ENCODE measurements at regions not wholly inside any gene's neighbourhood (a gene's known extent, or its start where the extent isn't known, plus 50 kb on each side); places are given as distances from the start of the nearest gene placed in this dataset.
"Not testable (repeated sequence)": the region's sequence is repeated elsewhere in the genome, so short reads cannot be mapped to it uniquely, and the experiment has no call there.

DNA sequence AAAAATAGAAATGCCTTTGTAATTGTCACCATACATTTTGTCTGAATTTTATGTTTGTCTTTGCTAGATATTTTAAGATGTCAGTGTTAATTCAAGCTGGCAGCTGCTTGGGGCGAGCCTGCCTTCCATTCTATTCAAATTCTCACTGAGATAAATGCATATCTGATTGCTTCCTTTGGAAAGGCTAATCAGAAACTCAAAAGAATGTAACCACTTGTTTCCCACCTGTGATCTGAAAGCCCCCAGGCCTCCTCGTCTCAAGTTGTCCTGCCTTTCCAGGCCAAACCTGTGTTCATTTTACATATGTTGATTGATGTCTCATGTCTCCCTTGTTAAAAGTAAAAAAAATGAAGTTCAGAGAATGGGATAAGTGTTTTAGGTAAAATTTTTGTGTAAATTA is 318.7 kb upstream of the TECRL start:
- no peak for DNase-seq (ENCODE audit: low read depth)

DNA sequence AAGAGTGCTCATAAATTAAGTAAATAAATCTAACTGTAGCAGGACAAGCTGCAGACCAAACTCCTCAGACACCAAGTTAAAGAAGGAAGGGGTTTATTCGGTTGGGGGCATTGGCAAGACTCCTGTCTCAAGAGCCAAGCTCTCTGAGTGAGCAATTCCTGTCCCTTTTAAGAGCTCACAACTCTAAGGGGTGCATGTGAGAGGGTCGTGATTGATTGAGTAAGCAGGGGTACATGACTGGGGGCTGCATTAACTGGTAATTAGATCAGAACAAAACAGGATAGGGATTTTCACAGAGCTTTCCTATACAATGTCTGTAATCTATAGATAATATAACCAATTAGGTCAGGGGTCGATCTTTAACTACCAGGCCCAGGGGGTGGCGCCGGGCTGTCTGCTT is 318.1 kb upstream of the TECRL start:
- not testable (repeated sequence) for DNase-seq (ENCODE audit: low read depth)

DNA sequence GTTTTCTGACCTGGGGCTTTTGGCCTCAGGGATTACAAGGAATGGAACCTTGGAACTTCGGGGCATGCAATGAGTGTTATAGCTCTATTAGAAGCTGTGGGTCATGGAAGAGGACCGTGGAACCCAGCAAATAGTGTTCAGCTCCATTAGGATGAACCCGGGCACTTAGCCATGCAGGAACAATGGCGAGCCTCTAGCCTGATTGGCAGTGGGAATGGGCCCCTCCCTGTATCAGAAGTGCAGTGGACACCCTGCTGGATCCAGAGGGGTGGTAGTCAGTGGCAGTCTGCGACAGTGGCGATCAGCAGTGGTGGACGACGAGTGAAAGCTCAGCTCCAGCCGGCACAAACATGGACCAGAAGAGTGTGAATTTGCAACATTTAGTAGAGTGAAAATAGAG is 315.4 kb upstream of the TECRL start:
- no peak for DNase-seq (ENCODE audit: low read depth)

DNA sequence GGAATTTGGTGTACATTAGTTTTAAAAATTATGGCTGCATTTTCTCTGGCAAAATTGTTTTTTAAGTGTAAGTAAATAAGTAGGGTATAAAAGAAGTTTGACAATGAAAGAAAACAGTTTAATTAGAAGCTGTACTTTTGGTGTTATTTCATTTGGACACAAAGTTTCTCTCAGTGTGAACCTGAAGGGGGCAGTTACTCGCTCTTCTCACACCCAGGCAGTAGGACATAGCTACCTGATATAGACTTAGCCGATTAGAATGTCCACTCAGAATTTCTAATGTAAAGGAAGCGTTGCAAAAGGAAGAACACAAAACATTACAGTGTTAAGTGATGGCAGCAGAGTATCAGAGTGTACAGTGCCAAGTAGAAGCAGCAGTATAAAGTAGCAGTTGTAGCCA is 311.9 kb upstream of the TECRL start:
- DNase-seq (ENCODE audit: low read depth) = no peak

DNA sequence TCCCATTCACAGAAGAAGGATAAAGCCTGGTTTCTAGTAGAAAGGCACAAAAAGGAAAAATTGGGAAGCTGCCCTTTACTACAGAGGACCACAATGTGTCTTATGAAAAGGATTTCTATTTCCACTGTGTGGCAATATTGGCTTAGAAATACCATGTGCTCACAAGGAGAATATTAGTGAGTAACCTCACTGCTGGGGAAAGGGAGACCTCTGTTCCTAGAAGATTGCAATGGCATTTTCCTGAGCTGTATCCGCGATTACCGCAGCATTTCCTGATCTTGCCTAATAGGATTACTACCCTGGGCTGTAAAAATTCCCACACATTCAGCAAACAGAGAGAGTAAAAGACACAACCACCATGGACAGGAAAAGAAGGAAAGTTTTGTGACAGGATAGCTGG is 308.8 kb upstream of the TECRL start:
- no peak for DNase-seq (ENCODE audit: low read depth)

DNA sequence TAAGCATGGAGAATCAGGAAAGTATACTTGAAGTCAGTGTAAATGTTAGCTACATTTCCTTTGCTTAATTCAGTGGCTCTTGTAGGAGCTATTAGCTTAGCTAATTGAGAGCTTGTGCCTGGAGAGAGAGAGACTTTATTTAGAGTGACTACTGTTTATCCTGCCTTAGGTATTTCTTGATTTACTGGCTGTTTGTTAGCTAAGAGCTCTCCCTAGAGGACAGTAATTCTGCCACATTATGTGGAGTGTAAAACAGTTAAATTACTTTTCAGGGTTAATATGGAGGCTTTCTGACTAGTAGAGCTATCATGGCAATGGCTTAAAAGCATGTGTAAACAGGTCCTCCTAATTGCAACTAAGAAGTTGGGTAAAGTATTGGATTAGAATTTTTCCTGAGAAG is 306.5 kb upstream of the TECRL start:
- DNase-seq (ENCODE audit: low read depth) = no peak

DNA sequence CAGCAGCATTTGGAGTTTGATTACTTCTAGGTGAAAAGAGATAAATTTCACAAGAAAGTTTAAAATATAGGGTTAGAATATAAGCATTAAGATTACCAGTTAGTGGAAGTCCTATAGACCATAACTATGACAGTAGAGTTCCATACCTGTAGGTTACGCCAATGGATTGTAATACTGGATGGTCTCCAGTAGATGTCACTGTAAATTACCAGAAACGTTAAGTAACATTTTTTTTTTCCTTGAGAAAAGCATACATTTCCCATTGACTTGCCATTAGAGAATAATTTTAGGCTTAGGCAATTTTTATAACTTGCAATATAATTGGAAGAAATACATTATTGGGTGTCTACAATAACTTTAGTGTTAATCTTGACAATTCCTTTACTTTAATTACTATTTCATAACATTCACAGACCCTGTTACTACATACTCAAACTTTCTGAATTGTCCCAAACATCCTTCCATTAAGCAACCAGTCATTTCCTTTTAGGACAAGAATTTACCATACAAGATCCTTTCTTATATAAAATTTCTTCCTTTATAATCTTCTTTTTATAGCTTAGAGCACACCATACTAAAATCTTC is 304.1 kb upstream of the TECRL start:
- no peak for DNase-seq (ENCODE audit: low read depth)

DNA sequence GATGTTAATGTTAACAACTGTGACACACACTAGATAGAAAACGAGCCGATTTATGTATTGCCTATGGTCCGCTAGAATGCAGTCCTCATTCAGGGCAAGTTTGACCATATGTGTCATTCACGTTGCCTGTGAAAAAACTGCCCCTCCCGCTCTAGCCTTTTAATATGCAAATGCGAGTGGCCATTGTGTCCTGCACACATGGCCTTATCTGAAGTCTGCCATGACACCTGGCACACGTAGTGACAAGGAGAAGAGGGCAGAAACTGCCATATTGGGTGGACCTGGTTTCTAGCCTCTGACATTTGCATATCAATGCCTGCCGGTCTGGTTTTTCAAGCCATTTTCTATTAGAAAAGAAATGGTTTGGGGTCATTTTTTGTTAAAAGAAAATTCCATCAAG is 303.3 kb upstream of the TECRL start:
- no peak for DNase-seq (ENCODE audit: low read depth)

DNA sequence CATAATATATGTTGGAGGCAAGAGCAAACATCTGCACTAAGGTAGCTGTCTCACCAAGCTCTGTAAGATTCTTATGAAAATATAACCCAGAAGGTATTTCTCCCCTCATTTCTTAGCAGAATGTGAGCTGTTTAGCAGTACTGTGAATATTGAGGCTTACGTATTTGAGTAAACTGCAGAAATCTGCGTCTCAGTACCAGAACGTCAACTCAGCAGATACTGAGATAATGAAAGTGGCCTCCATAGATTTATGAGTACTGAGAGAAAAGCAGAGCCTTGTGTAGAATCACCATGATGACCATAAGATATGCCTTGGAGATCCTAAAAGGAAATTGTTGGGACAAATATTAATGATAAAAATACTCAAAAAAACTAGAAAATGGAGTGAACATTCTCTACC is 296.7 kb upstream of the TECRL start:
- no peak for DNase-seq (ENCODE audit: low read depth)

DNA sequence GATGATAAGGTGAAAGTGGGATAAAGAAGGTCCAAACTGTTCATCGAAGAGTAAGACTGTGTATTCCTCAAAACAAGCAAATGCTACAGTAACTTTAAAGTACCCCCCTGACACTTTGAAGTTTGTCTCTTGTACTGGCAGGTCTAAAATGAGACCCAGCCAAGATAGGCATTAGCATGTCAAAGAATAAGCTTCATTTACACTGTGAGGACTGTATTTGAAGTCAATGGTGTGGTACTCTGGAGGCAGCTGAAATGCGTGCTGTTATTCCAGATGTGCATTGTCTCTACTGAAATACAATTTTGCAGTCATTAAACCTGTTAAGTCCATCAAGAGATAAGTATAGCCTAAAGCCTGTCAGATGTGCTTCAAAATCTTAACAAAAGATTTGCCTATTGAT is 288.9 kb upstream of the TECRL start:
- DNase-seq (ENCODE audit: low read depth) = no peak

DNA sequence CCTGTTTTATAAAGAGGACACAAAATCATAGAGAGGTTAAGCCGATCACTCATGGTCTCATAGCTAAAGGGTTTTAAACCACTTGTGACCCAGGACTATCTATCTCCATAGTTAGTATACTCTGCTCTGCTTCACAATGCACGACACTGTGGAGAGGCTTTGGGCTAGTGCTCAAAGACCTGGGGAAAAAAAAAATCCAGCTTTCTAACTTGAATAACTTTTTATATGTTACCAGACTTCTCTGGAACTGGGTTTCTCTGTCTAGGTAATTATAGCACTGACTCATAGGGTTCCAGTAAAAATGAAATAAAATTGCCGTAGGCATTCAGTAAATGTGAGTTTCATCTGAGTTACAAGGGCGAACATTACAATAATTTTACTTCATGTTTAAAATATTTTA is 273.7 kb upstream of the TECRL start:
- DNase-seq (ENCODE audit: low read depth) = no peak

DNA sequence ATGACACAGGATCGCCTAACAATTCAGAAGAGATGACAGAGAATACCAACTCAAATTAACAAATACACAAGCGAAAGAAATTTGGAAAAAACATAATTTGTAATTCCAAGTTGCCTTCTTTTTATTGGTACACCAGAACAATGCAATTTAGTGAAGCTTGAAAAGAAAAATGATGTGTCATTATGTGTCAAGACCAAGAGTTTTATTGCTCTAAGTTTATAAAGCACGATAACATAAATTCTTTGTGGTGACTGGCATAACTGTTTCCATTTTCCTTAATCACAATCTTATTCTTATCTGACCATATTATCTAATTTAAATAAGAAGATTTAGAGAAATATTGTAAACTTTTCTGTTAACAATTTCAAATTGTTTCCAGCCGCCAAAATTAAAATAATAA is 273.2 kb upstream of the TECRL start:
- DNase-seq (ENCODE audit: low read depth) = no peak

DNA sequence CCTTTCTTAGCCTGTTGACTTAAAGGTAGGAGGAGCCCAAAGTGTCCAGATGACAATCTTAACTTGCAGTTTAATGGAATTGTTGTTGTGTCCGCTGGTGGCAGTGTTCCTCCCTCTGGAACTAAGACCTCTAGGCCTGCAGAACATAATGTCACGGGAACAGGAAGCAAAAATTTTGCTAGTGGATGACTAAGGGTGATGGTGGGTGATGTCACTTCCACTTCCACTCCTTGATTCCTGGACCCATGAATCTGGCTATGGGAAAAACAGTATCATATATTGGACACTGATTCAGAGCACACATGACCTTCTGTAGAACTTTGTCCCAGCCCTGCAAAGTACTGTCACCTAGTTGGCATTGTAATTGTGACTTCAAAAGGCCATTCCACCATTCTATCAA is 263.9 kb upstream of the TECRL start:
- DNase-seq (ENCODE audit: low read depth) = not testable (repeated sequence)

DNA sequence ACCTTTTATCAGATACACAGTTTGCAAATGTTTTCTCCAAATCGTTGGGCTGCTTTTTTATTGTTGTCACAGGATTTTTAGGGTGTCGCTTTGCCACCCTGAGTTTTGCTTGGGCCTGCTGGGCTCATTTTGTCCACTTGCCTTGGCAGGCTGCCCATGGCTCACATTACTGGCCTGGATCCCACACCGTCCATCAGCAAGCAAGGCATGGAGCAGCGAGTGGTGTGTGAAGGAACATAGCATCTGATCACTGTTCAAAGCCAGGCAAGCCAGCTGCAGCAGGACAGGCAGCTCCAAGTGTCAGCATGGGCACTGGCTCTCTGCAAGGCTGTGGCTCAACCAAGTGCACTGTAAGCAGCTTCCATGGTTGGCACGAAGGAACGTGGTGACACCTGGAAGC is 261.4 kb upstream of the TECRL start:
- DNase-seq (ENCODE audit: low read depth) = no peak

DNA sequence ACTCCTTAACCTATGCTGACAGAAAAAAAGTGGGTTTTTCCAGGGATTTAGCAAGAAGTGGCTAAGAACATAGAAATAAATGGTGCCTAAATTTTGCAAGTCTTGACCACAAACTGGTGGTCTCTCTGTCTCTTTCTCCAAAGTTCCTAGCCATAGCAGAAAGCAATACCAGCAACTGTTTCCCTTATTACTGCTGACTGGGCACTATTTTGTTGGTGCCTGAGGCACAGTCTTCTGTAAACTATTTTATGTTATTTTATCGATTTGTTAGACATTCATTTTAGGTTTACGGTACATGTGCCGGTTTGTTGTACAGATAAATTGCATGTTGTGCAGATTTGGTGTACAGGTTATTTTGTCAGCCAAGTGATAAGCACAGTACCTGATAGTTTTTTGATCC is 234.6 kb upstream of the TECRL start:
- DNase-seq (ENCODE audit: low read depth) = no peak

DNA sequence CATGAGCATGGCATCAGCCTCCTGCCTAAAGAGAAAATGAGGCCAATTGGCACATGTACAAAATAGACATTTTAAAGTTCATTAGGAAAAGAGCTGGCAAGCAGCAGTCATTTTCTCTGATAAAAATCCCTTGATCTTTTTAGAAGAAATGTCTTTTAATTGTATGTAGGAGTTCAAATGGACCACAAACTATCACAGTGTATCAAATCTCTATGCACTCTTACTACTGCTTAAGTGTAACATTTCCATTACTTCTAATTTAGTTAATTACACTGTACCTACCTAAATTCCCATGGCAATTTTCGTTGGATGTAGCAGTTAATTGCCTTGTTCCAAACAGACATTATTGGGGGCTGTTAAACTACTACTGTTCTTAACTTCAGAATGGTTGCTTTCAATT is 233.7 kb upstream of the TECRL start:
- DNase-seq (ENCODE audit: low read depth) = no peak

DNA sequence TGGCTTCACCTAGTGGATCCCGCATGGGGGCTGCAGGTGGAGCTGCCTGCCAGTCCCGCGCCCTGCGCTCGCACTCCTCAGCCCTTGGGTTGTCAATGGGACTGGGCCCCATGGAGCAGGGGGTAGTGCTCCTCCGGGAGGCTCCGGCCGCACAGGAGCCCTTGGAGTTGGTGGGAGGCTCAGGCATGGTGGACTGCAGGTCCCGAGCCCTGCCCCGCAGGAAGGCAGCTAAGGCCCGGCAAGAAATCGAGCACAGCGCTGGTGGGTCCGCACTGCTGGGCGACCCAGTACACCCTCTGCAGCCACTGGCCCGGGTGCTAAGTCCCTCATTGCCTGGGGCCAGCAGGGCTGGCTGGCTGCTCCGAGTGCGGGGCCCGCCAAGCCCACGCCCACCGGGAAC is 231.2 kb upstream of the TECRL start:
- DNase-seq (ENCODE audit: low read depth) = not testable (repeated sequence)

DNA sequence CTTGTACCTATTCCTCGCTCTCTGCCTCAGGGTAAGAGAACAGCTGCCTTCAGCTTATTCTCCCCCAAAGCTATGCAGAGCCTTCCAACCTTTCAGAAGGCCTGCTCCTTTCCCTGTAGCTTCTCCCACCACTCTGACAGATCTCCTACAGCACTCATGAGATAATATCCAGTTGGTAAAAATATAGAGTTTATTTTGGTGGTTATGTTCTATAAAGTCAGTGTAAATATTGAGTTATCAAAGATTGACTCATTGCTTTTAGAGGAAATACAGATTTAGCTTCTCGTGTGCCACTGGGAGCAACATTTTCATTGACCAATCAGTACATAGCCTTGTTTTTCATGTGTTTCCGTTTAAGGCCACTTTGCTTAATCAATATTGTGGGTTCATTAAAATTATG is 216.2 kb upstream of the TECRL start:
- no peak for DNase-seq (ENCODE audit: low read depth)

DNA sequence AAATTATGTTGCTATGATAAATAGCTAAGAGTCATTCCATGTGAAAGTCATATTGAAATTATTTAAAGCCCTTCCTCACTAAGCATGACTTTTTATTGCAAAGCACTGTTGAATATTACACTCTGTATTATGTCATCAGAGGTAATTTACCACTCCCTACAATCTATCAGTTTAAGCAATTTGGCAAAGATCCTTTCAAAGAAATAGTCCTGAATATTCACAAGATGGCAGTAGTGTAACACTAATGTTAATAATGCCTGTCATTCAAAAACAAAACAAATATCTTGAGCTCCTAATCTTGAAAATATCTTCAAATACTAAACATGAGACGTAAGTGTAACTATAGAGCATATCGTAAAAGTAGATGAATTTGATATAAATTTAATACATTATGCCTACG is 208.6 kb upstream of the TECRL start:
- DNase-seq (ENCODE audit: low read depth) = no peak

DNA sequence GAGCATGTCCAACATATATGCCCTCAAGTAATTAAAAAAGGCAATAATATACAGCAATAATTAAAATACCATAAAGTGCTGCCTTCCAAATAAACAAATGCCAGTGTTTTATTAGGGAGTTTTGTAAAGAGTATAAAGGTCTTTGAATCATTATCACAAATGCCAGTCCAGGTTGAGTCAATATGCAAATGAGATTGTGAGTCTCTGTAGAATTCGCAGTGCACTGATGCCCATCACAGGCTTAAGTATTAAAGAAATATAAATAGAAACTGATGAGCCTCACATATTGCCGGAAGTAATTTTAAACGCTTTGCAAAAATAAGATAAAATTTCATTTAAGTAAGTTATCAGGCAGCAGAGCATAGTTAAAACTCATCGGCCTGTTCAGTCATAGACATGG is 205.0 kb upstream of the TECRL start:
- DNase-seq (ENCODE audit: low read depth) = no peak

DNA sequence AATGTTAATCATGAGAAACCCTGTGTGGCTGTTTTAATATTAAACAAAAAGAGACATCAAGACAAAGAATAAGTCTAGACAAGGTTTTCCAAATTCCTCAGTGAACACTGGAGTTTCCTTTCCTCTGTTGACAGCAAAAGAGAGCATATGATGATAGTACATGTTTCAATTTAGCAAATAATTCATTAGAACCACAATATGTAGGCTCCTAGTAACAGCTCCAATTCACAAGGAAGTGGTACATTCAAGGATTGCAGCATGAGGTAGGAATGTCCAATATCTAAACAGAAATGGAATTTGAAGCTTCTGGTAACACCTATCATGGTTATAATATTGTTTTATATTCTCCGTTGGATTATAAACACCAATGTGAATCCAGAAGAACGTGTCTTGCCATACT is 203.8 kb upstream of the TECRL start:
- DNase-seq (ENCODE audit: low read depth) = no peak

DNA sequence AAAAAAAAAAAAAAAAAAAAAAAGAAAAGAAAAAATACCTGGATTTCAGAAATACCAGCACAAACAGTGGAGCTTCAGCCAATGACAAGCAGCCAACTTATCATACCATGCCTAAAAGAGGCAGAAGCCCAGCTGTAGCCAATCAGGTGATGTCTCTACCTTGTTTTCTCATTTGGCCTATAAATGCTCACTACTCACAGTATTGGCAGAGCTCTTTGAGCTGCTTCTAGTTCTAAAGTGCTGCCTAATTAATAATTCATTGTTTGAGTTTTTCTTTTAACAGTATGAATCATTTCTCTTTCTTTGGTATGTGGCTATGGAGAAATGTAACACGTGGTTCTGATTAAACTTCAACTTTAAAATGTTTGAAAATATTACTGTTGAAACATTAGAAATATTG is 188.8 kb upstream of the TECRL start:
- no peak for DNase-seq (ENCODE audit: low read depth)

DNA sequence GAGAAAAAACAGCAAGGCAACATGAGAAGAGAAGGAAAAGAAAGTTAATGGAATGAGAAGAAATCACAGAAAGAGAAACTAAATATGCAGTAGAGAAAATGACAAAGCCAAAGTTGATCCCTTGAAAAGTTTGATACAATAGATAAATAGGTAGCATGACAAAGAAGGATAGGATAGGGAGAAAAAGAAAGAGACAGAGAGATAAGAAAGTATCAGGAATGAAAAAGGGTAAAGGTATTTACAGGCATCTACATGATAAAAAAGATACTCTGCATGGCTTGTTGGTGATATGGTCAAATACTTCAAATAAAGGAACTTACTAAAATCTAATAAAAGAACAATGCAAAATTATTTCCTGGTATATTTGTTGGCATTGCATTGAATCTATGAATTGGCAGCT is 185.5 kb upstream of the TECRL start:
- no peak for DNase-seq (ENCODE audit: low read depth)

DNA sequence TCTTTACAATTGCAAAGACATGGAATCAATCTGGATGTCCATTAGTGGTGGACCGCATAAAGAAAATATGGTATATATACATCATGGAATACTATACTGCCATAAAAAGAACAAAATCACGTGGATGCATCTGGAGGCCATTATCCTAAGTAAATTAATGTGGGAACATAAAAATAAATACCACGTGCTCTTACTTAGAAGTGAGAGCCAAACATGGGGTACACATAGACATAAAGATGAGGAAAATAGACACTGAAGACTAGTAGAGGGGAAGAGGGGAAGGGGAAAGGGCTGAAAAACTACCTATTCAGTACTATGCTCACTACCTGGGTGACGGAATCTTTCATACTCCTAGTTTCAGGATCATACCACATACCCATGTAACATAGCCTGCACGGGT is 179.3 kb upstream of the TECRL start:
- DNase-seq (ENCODE audit: low read depth) = no peak

Measured in forelimb muscle (tissue), 1 donor.